Nephron (organoid): ENCODE measurements at regions not wholly inside any gene's neighbourhood (a gene's known extent, or its start where the extent isn't known, plus 50 kb on each side); places are given as distances from the start of the nearest gene placed in this dataset.
A peak's percentile ranks its signal among the peaks of the same experiment; 100 is the strongest.

ENCODE experiments used
- H3K27ac Mint-ChIP-seq, 3 experiments: 2 replicates each; pipeline ENCODE4 v1.8.0; 2020; ENCODE audit warnings: mixed read lengths in 3 of 3, mild to moderate bottlenecking in 2 of 3, moderate library complexity in 1 of 3
- H3K27me3 Mint-ChIP-seq: 2 replicates; pipeline ENCODE4 v1.8.0; 2021; ENCODE audit warnings: low read depth, mild to moderate bottlenecking, moderate library complexity, mixed read lengths
- H3K36me3 Mint-ChIP-seq: 2 replicates; pipeline ENCODE4 v1.8.0; 2020; ENCODE audit warnings: low read depth, mixed read lengths
- H3K4me1 Mint-ChIP-seq: 2 replicates; pipeline ENCODE4 v1.8.0; 2020; ENCODE audit warnings: mixed read lengths
- H3K4me3 Mint-ChIP-seq, 3 experiments: 2 replicates each; pipeline ENCODE4 v1.8.0; 2020; ENCODE audit warnings: mild to moderate bottlenecking in 3 of 3, mixed read lengths in 3 of 3, moderate library complexity in 2 of 3
- H3K9me3 Mint-ChIP-seq: 2 replicates; pipeline ENCODE4 v1.8.0; 2020; ENCODE audit warnings: mixed read lengths
- TF ChIP-seq, protein P1 (sequence below), 3 experiments: fragments of 200-600 bp; sonication (generic); IDR thresholded peaks; one replicate each; pipeline ENCODE4 v1.5.0; 2021; ENCODE audit warnings: antibody characterized with exemption in 3 of 3; ENCODE audit not compliant: unreplicated experiment in 3 of 3

DNA sequence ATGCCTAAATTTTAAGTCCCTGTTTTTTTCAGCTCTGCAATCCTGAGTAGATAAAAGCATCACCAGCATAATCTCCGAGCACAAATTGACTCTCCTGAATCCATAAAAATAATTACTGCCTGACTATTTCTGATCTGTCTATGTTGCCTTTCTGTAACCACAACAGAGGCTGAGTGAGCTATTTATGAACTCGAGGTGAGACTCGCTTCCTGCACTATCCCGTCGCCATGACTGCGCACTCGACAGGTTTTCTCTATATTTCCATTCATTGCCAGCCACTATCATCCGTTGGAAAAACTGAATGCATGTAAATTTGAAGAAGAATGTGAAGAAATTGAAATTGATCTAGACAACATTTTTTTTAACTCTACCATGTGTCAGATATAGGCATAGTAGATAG, 897.2 kb downstream of the ADGRL2 start:
- peaks cover 3% of the 10 kb centered on the region for H3K9me3 Mint-ChIP-seq
- TF ChIP-seq, protein P1, sequence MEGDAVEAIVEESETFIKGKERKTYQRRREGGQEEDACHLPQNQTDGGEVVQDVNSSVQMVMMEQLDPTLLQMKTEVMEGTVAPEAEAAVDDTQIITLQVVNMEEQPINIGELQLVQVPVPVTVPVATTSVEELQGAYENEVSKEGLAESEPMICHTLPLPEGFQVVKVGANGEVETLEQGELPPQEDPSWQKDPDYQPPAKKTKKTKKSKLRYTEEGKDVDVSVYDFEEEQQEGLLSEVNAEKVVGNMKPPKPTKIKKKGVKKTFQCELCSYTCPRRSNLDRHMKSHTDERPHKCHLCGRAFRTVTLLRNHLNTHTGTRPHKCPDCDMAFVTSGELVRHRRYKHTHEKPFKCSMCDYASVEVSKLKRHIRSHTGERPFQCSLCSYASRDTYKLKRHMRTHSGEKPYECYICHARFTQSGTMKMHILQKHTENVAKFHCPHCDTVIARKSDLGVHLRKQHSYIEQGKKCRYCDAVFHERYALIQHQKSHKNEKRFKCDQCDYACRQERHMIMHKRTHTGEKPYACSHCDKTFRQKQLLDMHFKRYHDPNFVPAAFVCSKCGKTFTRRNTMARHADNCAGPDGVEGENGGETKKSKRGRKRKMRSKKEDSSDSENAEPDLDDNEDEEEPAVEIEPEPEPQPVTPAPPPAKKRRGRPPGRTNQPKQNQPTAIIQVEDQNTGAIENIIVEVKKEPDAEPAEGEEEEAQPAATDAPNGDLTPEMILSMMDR (IDR thresholded peaks at IDR 0.05; ENCODE audit: unreplicated experiment in 3 of 3) = no peak
- H3K27ac Mint-ChIP-seq = no peak overlapping the region
- H3K4me1 Mint-ChIP-seq = no peaks in the 10 kb centered on the region
- no peak overlapping the region for H3K4me3 Mint-ChIP-seq
- H3K27me3 Mint-ChIP-seq = no peaks in the 10 kb centered on the region
- no peaks in the 10 kb centered on the region for H3K36me3 Mint-ChIP-seq

DNA sequence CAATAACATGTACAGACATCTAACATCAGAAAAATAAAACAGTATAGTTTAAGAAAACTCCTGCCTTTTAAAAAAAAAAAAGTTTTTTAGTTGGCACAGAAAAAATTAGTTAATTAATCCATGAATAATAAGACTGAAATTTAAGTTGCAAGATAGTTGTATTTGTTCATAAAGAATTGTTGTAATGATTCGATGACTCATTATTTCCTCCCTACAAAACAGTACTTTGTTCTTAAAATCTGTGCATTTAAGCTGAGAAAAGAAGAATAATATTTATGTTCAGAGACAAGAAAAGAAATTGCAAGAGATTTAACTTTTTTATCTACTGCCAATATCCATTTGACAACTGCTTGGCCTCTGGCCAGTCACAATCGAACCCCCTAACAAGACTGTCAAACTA, 894.7 kb downstream of the ADGRL2 start:
- H3K27me3 Mint-ChIP-seq = no peaks in the 10 kb centered on the region
- H3K27ac Mint-ChIP-seq = no peak overlapping the region
- H3K4me1 Mint-ChIP-seq = no peaks in the 10 kb centered on the region
- H3K36me3 Mint-ChIP-seq = no peaks in the 10 kb centered on the region
- TF ChIP-seq, protein P1 (IDR thresholded peaks at IDR 0.05; ENCODE audit: unreplicated experiment in 3 of 3) = no peak
- peaks cover 6% of the 10 kb centered on the region for H3K9me3 Mint-ChIP-seq
- no peak overlapping the region for H3K4me3 Mint-ChIP-seq

DNA sequence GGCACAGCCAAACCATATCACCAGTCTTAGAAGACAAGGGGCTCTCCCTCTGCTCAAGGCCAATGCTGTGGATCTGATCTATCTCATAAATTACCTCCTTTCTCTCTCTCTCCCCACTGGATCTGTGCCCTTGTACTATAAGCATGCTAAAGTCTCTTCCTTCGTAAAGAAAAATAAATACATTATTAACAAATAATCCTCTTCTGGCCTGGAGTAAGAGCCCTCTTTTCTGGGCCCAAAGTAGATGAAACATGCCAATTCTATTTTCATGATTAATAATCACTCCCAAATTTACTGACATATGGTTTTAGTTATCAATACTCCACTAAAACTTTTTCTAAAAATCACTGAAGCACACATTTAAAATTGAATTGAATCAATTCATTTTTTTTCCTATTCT, 889.7 kb downstream of the ADGRL2 start:
- peaks cover 38% of the 10 kb centered on the region for H3K9me3 Mint-ChIP-seq
- peaks cover 9% of the 10 kb centered on the region for H3K36me3 Mint-ChIP-seq
- no peaks in the 10 kb centered on the region for H3K4me1 Mint-ChIP-seq
- H3K4me3 Mint-ChIP-seq = no peak overlapping the region
- H3K27me3 Mint-ChIP-seq = no peaks in the 10 kb centered on the region
- no peak overlapping the region for H3K27ac Mint-ChIP-seq
- TF ChIP-seq, protein P1 (IDR thresholded peaks at IDR 0.05; ENCODE audit: unreplicated experiment in 3 of 3) = no peak

DNA sequence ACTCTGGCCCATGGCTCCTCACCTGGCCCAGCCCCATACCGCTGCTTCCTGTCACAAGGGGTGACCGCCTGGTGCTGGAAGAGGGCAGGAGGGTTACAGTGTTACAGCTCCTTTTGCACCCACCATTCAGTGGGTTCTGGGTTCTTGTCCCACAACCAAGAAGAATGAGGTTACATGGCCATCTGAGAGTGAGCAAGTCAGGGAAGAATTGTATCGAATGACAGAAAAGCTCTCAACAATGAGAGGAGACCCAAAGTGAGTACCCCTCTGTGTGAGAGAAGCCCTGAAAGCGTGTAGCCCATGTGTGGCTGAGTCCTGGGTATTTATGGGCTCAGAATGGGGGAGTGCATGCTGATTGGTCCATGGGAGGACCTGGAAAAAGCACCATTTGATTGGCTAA, 888.5 kb downstream of the ADGRL2 start:
- peaks cover 9% of the 10 kb centered on the region for H3K36me3 Mint-ChIP-seq
- TF ChIP-seq, protein P1 (IDR thresholded peaks at IDR 0.05; ENCODE audit: unreplicated experiment in 3 of 3) = no peak
- H3K9me3 Mint-ChIP-seq = peaks cover 41% of the 10 kb centered on the region
- H3K27ac Mint-ChIP-seq = no peak overlapping the region
- no peaks in the 10 kb centered on the region for H3K4me1 Mint-ChIP-seq
- H3K27me3 Mint-ChIP-seq = no peaks in the 10 kb centered on the region
- no peak overlapping the region for H3K4me3 Mint-ChIP-seq

DNA sequence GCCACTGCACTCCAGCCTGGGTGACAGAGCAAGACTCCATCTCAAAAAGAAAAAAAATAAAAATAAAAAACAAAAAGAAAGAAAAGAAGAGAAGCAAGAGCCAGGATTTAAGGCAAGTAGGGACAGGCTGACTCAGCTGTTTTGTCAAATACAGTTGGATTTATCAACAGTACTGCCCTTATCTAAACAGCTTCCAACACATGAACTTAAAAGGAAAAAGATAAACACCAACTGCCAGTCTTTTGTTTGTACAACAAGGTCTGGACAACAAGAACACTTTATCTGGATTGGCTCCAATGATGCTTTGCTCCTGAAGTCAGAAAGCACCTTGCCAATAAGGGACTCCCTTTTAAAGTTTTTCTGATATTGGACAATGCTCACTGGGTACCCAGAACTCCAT, 886.0 kb downstream of the ADGRL2 start:
- no peaks in the 10 kb centered on the region for H3K4me1 Mint-ChIP-seq
- no peak overlapping the region for H3K4me3 Mint-ChIP-seq
- no peaks in the 10 kb centered on the region for H3K27me3 Mint-ChIP-seq
- no peak overlapping the region for H3K27ac Mint-ChIP-seq
- H3K36me3 Mint-ChIP-seq = peaks cover 9% of the 10 kb centered on the region
- TF ChIP-seq, protein P1 (IDR thresholded peaks at IDR 0.05; ENCODE audit: unreplicated experiment in 3 of 3) = no peak
- H3K9me3 Mint-ChIP-seq = peaks cover 45% of the 10 kb centered on the region

DNA sequence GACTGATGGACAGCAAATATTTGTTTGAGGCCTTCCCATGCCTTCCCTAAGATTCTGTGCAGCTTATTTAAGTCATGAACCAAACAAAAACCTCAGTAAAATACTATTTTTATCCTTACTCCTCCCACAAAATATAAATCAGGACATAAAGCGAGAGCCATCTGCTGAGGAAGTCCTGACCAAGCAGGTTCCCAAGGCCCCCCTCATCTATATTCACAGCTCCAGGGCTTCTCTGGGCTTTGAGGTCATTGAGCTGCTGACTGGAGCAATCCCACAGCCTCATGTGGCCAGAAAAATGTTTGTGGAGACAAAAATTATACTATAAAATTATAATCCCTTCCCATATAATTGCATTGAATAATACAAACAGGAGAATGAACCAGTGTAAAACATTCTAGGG, 846.2 kb downstream of the ADGRL2 start:
- Mint-ChIP-seq H3K9me3 (no peaks in the 10 kb centered on the region), H3K4me1 (peaks cover 47% of the 10 kb centered on the region)

More for the DNA sequence above, 846.2 kb downstream of the ADGRL2 start:
- Mint-ChIP-seq H3K27ac (peak overlapping the region; percentile 58 to 87 (median 81)), H3K4me3 (no peak overlapping the region), H3K36me3 (no peaks in the 10 kb centered on the region), H3K27me3 (no peaks in the 10 kb centered on the region)
- TF ChIP-seq, protein P1 (IDR thresholded peaks at IDR 0.05; ENCODE audit: unreplicated experiment in 3 of 3) = no peak
